GM19351 (cell line): ENCODE measurements at regions not wholly inside any gene's neighbourhood (a gene's known extent, or its start where the extent isn't known, plus 50 kb on each side); places are given as distances from the start of the nearest gene placed in this dataset.

Experiments
- ATAC-seq: cut with Tn5 transposase; IDR thresholded peaks from one replicate; pipeline ENCODE4 v1.9.1; 2021; ENCODE audit warnings: mild to moderate bottlenecking, moderate library complexity; ENCODE audit not compliant: unreplicated experiment

DNA sequence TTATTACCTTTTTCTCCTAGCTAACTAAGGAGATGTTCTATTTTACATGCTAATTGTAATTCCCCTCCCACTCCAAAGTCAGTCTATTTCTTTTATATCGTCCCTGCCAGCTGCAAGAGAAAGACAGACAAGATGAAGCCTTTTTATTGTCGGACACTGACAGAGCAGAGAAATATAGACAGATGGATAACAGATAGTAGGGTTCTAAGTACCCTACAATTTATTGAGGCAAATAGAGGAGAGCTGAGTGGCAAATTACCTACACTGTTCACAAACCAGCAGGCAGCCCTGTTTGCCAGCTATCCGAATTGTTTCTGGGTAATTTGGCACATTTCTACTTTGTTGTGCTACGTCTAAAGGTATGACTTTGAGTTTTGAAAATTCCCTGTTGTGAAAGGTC lies 392.3 kb upstream of the ZNF717 start:
- no peak for ATAC-seq

GRCh38 chr3:76178412-76178811 lies 393.1 kb upstream of the ZNF717 start:
- ATAC-seq: no peak

- ATAC-seq: no peak
Measured at GRCh38 chr3:76181213-76181612, 395.9 kb upstream of the ZNF717 start.

GRCh38 chr3:76198086-76198485 lies 412.7 kb upstream of the ZNF717 start:
- no peak for ATAC-seq

GRCh38 chr3:76199382-76199781 lies 414.0 kb upstream of the ZNF717 start:
- ATAC-seq: no peak

- no peak for ATAC-seq
Measured at GRCh38 chr3:76203578-76203977, 418.2 kb upstream of the ZNF717 start.

- no peak for ATAC-seq
Measured at GRCh38 chr3:76206346-76206745, 421.0 kb upstream of the ZNF717 start.

DNA sequence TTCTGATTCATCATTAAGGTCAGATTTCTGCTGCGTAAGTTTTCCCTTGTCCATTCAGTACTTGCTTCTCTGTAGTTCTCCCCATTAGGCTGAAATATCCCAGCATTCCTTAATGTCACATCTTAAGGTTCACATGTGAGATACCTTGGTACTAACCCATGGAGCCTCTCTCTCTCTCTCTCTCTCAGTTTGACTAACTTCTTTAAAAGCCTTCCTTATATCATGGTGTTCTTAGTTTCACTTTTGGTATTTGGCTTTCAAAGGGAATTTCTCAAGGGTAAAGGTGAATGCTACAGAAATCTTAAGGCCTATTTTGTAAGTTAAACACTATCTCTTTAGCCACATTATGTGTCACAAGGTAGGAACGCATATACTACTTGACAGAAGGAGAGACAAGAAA lies 427.3 kb upstream of the ZNF717 start:
- no peak for ATAC-seq

- ATAC-seq: no peak
Measured at GRCh38 chr3:76222201-76222600, 436.9 kb upstream of the ZNF717 start.

DNA sequence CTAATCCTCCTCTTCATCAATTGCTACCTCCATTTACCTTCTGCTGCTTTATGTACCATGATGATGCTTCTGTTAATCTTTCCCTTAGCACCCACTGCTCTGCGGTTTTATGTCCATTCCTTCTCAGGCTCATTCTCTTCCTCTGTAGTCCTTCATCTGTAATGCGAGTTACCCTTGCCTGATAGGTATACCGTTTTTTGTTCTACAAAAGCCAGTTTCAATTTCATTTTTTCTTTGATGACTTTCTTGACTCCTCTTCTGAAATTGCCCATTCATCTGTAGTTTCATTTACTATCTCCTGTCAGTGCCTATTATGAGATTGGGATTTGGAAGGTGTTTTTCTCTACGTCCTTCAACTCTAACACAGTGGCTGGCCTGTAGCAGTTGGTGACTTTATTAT lies 445.9 kb upstream of the ZNF717 start:
- ATAC-seq: no peak

DNA sequence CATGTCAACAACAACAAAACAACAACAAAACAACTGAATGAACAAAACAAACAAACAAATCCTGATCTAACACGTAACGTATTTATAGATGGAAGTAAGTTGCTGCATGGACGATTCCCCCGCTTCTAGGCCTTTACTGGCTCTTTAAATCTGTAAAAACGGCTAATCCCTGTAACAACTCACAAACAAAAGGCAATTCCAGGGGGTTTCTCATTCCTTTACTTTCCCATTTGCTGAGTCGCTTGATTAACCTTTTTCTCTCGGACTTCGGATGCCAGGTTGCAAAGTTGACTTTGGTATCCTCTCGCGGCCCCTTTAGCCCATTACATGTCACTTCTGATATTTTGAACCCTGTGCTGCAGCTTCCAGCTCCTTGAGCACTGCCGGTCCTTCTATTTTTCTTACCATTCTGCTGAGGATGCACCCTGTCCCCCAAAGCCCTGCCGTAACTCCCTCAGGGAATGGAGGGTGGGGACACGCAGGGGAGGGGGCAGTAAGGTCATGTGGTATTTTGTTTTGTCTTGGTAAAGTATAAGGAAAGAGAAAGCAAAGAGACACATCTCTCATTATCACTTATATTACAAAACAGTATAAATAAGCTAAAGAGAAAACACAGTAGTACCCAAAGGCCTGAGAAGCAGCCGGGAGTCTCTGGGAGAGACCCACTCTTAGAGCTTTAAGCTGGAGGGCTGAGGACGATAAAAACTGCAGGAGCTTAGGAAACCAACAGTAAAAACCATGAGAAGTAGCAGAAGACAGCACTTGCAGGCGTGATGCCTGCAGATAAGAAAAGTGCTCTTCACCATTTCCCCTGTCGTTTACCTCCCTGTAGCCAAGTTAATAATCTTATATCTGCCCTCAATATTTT lies 457.8 kb upstream of the ZNF717 start:
- no peak for ATAC-seq

DNA sequence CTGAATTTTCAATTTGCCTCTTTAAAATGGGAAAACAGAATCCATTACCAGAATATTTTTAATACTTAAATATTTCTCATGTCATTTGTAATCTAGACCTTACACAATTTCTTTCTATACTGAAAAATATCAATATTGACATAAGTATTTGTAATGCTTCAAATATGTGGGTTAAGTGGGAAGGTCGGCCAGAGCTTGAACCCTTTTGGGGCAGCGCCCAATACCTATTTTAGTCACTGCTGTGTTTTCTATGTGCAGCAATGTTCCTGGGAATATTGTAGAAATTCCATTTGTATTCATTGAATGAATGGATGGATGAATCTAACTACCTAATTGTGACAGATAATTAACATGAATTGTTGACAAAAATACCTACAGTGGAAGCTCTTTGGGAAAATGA lies 459.7 kb upstream of the ZNF717 start:
- ATAC-seq: no peak

- ATAC-seq: no peak
Measured at GRCh38 chr3:76245622-76246021, 460.3 kb upstream of the ZNF717 start.

DNA sequence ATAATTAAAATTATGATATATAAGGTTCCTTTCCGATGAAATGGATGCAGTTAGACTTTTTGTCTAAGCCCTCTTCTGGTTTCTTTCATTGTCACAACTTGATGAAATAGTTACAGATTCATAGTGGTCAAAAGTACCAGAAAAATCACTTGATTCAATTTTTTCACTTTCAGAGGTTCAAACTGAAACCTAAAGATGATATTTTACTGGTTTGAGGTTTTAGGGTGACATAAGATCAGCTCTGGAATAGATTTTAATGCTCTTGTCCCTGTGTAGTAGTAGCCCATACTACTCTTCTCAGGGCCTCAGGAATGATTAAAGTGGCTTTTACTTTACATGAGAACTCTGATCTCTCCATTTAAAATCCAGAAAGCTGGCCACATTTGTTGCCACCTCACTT lies 479.1 kb upstream of the ZNF717 start:
- ATAC-seq: no peak

DNA sequence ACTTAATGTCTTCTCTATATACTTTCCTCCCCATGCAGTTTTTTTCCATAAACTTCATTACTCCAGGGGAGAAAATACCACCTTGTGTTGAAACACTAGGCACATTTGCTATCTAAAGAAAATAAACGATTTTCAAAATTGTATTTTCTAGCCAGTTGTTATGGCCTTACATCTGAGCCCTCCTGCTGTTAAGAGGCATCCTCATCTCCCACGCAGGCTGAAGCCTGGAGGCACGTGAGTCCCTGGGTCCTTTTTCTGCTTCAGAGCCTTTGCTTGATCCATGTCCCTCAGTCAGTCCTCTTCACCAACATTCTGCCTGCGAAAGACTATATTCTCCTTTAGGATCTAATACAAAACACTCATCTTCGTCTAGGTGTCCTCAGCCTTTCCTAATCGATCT lies 479.6 kb upstream of the ZNF717 start:
- ATAC-seq: no peak

DNA sequence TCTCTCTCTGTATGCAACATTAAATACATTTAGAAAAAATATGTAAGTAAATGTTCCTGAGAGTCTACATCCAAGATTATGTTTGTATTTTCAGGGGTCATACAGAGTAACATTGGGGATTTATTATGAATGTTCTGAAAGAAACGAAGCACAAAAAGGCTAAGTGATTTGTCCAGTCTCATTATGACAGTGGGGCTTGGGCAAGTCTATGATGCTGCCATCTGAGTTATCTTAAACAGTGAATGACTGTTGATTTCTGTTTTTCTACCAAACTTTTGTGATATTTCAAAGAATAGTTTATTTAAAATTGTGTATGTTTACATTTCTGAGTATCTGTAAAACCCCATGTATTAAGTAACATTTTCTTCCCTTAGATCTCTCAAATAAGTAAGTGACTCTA lies 481.2 kb upstream of the ZNF717 start:
- ATAC-seq: no peak

DNA sequence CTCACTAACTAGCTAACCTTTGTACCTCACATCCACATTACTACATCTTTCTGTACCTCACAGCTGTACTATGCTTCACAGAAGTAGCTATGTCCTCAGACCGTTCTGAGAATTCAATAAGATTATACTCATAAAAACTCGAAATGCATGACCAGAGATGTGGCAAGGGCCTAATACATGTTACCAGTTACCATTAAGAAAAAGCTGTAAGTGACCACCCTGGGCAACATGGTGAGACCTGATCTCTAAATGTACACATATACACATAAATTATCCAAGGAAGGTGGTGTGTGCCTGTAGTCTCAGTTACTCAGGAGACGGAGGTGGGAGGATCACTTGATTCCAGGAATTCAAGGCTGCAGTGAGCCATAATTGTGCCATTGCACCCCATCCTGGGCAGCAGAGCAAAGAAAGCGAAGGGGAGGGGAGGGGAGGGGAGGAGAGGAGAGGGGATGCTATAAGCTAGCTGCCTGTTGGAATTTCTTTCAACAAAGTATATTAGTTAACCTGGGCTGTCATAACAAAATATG lies 482.6 kb upstream of the ZNF717 start:
- no peak for ATAC-seq

GRCh38 chr3:76293856-76294255 lies 508.5 kb upstream of the ZNF717 start:
- ATAC-seq: no peak

DNA sequence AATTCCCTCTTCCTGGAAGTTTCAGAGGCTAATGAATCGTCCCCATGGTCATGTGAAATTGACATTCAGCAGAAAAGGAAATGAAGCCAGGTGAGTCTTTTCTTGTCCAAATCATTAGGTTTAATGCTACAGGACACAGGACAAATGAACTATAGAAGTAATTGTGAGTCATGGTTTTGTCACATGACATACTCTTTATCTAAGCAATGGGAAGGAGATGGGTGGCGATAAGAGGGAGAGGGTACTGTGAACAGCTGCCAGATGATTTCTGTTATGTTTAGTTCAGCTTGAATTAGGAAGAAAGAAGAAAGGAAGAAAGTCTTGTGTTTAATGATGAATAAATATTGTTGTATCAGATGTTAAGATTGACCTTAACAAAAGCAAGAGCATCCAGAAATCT lies 515.4 kb upstream of the ZNF717 start:
- ATAC-seq: no peak

DNA sequence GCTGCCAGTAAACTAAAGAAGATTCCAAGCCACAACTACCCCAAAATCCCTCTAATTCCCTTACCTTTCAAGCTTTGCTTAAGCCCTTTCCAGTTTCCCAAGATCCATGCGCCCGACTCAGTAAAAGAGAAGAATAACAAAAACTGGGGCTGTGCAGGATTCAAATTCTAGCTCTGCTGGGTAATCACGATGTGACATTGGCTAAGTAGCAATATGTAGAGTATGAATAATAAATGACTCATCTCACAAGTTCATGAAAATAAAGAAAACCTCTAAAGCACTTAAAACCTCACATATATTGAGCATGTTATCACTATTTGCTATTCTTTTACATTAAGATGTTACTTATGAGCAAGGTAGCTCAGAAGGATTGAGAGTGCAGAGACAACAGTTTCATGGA lies 522.2 kb upstream of the ZNF717 start:
- no peak for ATAC-seq

- no peak for ATAC-seq
Measured at GRCh38 chr3:76308541-76308940, 523.2 kb upstream of the ZNF717 start.

- ATAC-seq: no peak
Measured at GRCh38 chr3:76310089-76310488, 524.7 kb upstream of the ZNF717 start.

GRCh38 chr3:76310667-76311066 lies 525.3 kb upstream of the ZNF717 start:
- ATAC-seq: no peak
